Activated CD4-positive, alpha-beta memory T cell treated with anti-CD3 and anti-CD28 coated beads for 36 hours (primary cell): ENCODE measurements at regions not wholly inside any gene's neighbourhood (a gene's known extent, or its start where the extent isn't known, plus 50 kb on each side); places are given as distances from the start of the nearest gene placed in this dataset.

Experiments
- CTCF ChIA-PET: fragments of 350-600 bp; sonication (Branson Sonifier 250); formaldehyde crosslinking; loops from one replicate; lab custom pipeline; 2021; ENCODE audit warnings: antibody characterized with exemption, inconsistent platforms; lab: Charles Lee
- POLR2A ChIA-PET: fragments of 350-600 bp; sonication (Branson Sonifier 250); formaldehyde crosslinking; loops from one replicate; lab custom pipeline; 2021; ENCODE audit warnings: antibody characterized with exemption; lab: Charles Lee
- DNase-seq: peaks from one replicate; pipeline ENCODE4 v3.0.0-alpha.2; 2020
- H3K27ac Mint-ChIP-seq: one replicate; pipeline ENCODE4 v1.8.0; 2021; ENCODE audit warnings: mixed read lengths
- H3K27me3 Mint-ChIP-seq: one replicate; pipeline ENCODE4 v1.8.0; 2021; ENCODE audit warnings: mixed read lengths
- H3K36me3 Mint-ChIP-seq: one replicate; pipeline ENCODE4 v1.8.0; 2021; ENCODE audit warnings: mixed read lengths
- H3K4me1 Mint-ChIP-seq: one replicate; pipeline ENCODE4 v1.8.0; 2021; ENCODE audit warnings: low read depth, mixed read lengths
- H3K4me3 Mint-ChIP-seq: one replicate; pipeline ENCODE4 v1.8.0; 2021; ENCODE audit warnings: mild to moderate bottlenecking, mixed read lengths
- H3K9me3 Mint-ChIP-seq: one replicate; pipeline ENCODE4 v1.8.0; 2021; ENCODE audit warnings: mixed read lengths
- intact Hi-C: fragments of 100-400 bp; cut with micrococcal nuclease; formaldehyde crosslinking; loops from one replicate; pipeline ENCODE4 v1.15.1; 2023

- Mint-ChIP-seq H3K36me3 (no peaks in the 10 kb centered on the region), H3K27me3 (no peaks in the 10 kb centered on the region), H3K4me1 (no peaks in the 10 kb centered on the region), H3K27ac (no peak overlapping the region), H3K4me3 (no peak overlapping the region), H3K9me3 (no peaks in the 10 kb centered on the region)
- POLR2A ChIA-PET, result no interaction called here
- no peak for DNase-seq
- intact Hi-C loops, result no loop called here
- CTCF ChIA-PET, result no interaction called here
These were observed 860.8 kb upstream of the MAP3K7 start for GRCh38 chr6:91447530-91448254.

GRCh38 chr6:91447081-91447480 lies 860.2 kb upstream of the MAP3K7 start:
- no peak for DNase-seq
- Mint-ChIP-seq H3K27me3 (no peaks in the 10 kb centered on the region), H3K4me1 (peaks cover 3% of the 10 kb centered on the region), H3K27ac (no peak overlapping the region), H3K9me3 (no peaks in the 10 kb centered on the region), H3K4me3 (no peak overlapping the region), H3K36me3 (no peaks in the 10 kb centered on the region)
- CTCF ChIA-PET, result no interaction called here
- intact Hi-C loops, result no loop called here
- POLR2A ChIA-PET, result no interaction called here

GRCh38 chr6:91443405-91443804 lies 856.5 kb upstream of the MAP3K7 start:
- Mint-ChIP-seq H3K4me3 (no peak overlapping the region), H3K36me3 (no peaks in the 10 kb centered on the region), H3K4me1 (peaks cover 3% of the 10 kb centered on the region), H3K27me3 (no peaks in the 10 kb centered on the region), H3K9me3 (peaks cover 2% of the 10 kb centered on the region), H3K27ac (no peak overlapping the region)
- intact Hi-C loops, result no loop called here
- ChIA-PET CTCF (no interaction called here), POLR2A (no interaction called here)
- DNase-seq, result no peak

GRCh38 chr6:91442342-91442741 lies 855.5 kb upstream of the MAP3K7 start:
- no peak overlapping the region for H3K4me3 Mint-ChIP-seq
- H3K9me3 Mint-ChIP-seq, result peaks cover 2% of the 10 kb centered on the region
- CTCF ChIA-PET, result no interaction called here
- DNase-seq, result no peak
- no peaks in the 10 kb centered on the region for H3K27me3 Mint-ChIP-seq
- H3K36me3 Mint-ChIP-seq, result no peaks in the 10 kb centered on the region
- no peak overlapping the region for H3K27ac Mint-ChIP-seq
- POLR2A ChIA-PET, result no interaction called here
- intact Hi-C loops, result no loop called here
- peaks cover 3% of the 10 kb centered on the region for H3K4me1 Mint-ChIP-seq

- Mint-ChIP-seq H3K4me3 (no peak overlapping the region), H3K9me3 (peaks cover 2% of the 10 kb centered on the region), H3K4me1 (peaks cover 3% of the 10 kb centered on the region), H3K27me3 (no peaks in the 10 kb centered on the region), H3K27ac (no peak overlapping the region), H3K36me3 (no peaks in the 10 kb centered on the region)
- CTCF ChIA-PET, result no interaction called here
- no peak for DNase-seq
- POLR2A ChIA-PET, result no interaction called here
- intact Hi-C loops, result no loop called here
These were observed 851.7 kb upstream of the MAP3K7 start for GRCh38 chr6:91438570-91438969.

GRCh38 chr6:91437315-91437729 lies 850.5 kb upstream of the MAP3K7 start:
- H3K27ac Mint-ChIP-seq, result no peak overlapping the region
- peaks cover 2% of the 10 kb centered on the region for H3K9me3 Mint-ChIP-seq
- no peak for DNase-seq
- intact Hi-C loops, result no loop called here
- H3K27me3 Mint-ChIP-seq, result no peaks in the 10 kb centered on the region
- CTCF ChIA-PET, result no interaction called here
- POLR2A ChIA-PET, result no interaction called here
- no peaks in the 10 kb centered on the region for H3K36me3 Mint-ChIP-seq
- H3K4me1 Mint-ChIP-seq, result peaks cover 2% of the 10 kb centered on the region
- no peak overlapping the region for H3K4me3 Mint-ChIP-seq

GRCh38 chr6:91436448-91436847 lies 849.6 kb upstream of the MAP3K7 start:
- Mint-ChIP-seq H3K27me3 (no peaks in the 10 kb centered on the region), H3K36me3 (no peaks in the 10 kb centered on the region), H3K27ac (no peak overlapping the region), H3K4me1 (no peaks in the 10 kb centered on the region), H3K9me3 (peaks cover 2% of the 10 kb centered on the region), H3K4me3 (no peak overlapping the region)
- intact Hi-C loops, result no loop called here
- DNase-seq, result no peak
- CTCF ChIA-PET, result no interaction called here
- POLR2A ChIA-PET, result no interaction called here

GRCh38 chr6:91435630-91436029 lies 848.8 kb upstream of the MAP3K7 start:
- H3K27me3 Mint-ChIP-seq, result no peaks in the 10 kb centered on the region
- no peaks in the 10 kb centered on the region for H3K36me3 Mint-ChIP-seq
- no peak overlapping the region for H3K27ac Mint-ChIP-seq
- intact Hi-C loops, result no loop called here
- ChIA-PET POLR2A (no interaction called here), CTCF (no interaction called here)
- no peaks in the 10 kb centered on the region for H3K4me1 Mint-ChIP-seq
- H3K9me3 Mint-ChIP-seq, result no peaks in the 10 kb centered on the region
- DNase-seq, result no peak
- H3K4me3 Mint-ChIP-seq, result no peak overlapping the region

- no peak overlapping the region for H3K4me3 Mint-ChIP-seq
- no peaks in the 10 kb centered on the region for H3K4me1 Mint-ChIP-seq
- no peaks in the 10 kb centered on the region for H3K36me3 Mint-ChIP-seq
- H3K27ac Mint-ChIP-seq, result no peak overlapping the region
- no peak for DNase-seq
- POLR2A ChIA-PET, result no interaction called here
- H3K27me3 Mint-ChIP-seq, result no peaks in the 10 kb centered on the region
- CTCF ChIA-PET, result no interaction called here
- H3K9me3 Mint-ChIP-seq, result no peaks in the 10 kb centered on the region
- intact Hi-C loops, result no loop called here
These were observed 847.7 kb upstream of the MAP3K7 start for GRCh38 chr6:91434576-91434975.

- intact Hi-C loops, result no loop called here
- H3K9me3 Mint-ChIP-seq, result no peaks in the 10 kb centered on the region
- H3K36me3 Mint-ChIP-seq, result no peaks in the 10 kb centered on the region
- H3K4me3 Mint-ChIP-seq, result no peak overlapping the region
- no peaks in the 10 kb centered on the region for H3K4me1 Mint-ChIP-seq
- CTCF ChIA-PET, result no interaction called here
- DNase-seq, result no peak
- POLR2A ChIA-PET, result no interaction called here
- no peaks in the 10 kb centered on the region for H3K27me3 Mint-ChIP-seq
- H3K27ac Mint-ChIP-seq, result no peak overlapping the region
These were observed 847.0 kb upstream of the MAP3K7 start for GRCh38 chr6:91433660-91434534.

GRCh38 chr6:91428953-91429560 lies 842.2 kb upstream of the MAP3K7 start:
- ChIA-PET CTCF (no interaction called here), POLR2A (no interaction called here)
- Mint-ChIP-seq H3K4me3 (no peak overlapping the region), H3K9me3 (no peaks in the 10 kb centered on the region), H3K4me1 (no peaks in the 10 kb centered on the region), H3K36me3 (no peaks in the 10 kb centered on the region), H3K27me3 (no peaks in the 10 kb centered on the region), H3K27ac (no peak overlapping the region)
- no peak for DNase-seq
- intact Hi-C loops, result no loop called here

- intact Hi-C loops, result no loop called here
- no peak overlapping the region for H3K4me3 Mint-ChIP-seq
- no peaks in the 10 kb centered on the region for H3K9me3 Mint-ChIP-seq
- H3K36me3 Mint-ChIP-seq, result no peaks in the 10 kb centered on the region
- no peaks in the 10 kb centered on the region for H3K4me1 Mint-ChIP-seq
- CTCF ChIA-PET, result no interaction called here
- POLR2A ChIA-PET, result no interaction called here
- H3K27ac Mint-ChIP-seq, result no peak overlapping the region
- H3K27me3 Mint-ChIP-seq, result no peaks in the 10 kb centered on the region
- DNase-seq, result no peak
These were observed 841.4 kb upstream of the MAP3K7 start for GRCh38 chr6:91428296-91428695.
